Skin epidermis (tissue), 12 donors: ENCODE measurements at regions not wholly inside any gene's neighbourhood (a gene's known extent, or its start where the extent isn't known, plus 50 kb on each side); places are given as distances from the start of the nearest gene placed in this dataset.

Source experiments
- H3K27ac ChIP-seq, 21 experiments: fragments of 200-600 bp; sonication (generic) in 11 of 21; one replicate each; pipeline ENCODE4 v1.5.0; 2020; ENCODE audit warnings: mild to moderate bottlenecking in 3 of 21, inconsistent platforms in 2 of 21, moderate library complexity in 2 of 21
- H3K4me3 ChIP-seq, 7 experiments: fragments of 200-600 bp; sonication (generic) in 2 of 7; one replicate each; pipeline ENCODE4 v1.5.0; 2020; ENCODE audit warnings: inconsistent platforms in 2 of 7, mild to moderate bottlenecking in 2 of 7, moderate library complexity in 1 of 7

DNA sequence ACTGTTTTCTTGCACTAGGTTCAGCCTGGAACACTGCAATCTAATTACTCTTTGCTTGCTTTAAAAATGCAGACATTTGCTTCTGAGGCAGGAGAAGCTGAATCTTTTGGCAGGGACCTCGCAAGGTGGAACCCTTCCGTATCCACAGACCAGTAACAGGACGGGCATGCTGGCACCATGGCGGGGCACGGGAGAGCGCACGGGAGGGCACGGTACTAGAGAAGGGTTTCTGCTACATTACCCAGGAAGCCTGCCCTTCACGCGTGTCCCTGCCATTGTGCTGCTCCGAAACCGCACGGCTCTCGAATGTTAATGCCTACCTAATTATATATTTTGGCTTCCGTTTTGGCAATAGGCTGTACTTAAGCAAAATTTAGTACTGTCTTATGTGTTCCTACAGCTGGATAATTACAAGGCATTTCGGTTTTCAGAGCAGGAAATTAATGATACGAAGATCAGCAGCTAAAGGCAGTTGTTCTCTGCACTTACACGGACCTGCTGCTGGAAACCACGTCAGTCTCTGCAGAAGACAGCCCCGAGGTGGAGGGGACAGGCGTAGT lies 430.4 kb downstream of the IRS2 start:
- no peak overlapping the region for H3K27ac ChIP-seq
- no peak overlapping the region for H3K4me3 ChIP-seq

DNA sequence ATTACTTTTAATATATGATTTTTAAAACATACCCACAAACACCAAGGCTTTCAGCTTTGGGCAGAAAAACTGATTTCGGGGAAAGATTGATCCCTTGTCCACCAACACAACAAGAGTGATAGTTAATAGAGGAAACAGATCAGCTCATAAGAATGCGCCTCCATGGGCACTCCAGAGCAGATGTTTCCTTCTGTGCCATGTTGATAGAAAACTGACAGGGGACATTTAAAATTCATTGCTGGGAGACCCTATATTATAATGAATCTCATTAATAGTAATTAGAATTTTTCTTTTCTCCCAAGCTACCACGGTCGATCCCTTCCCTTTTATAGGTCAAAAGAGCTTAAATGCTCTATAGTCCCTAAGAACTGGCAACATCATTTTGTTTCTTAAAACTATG lies 431.2 kb downstream of the IRS2 start:
- Histone ChIP-seq H3K27ac (no peak overlapping the region), H3K4me3 (no peak overlapping the region)

DNA sequence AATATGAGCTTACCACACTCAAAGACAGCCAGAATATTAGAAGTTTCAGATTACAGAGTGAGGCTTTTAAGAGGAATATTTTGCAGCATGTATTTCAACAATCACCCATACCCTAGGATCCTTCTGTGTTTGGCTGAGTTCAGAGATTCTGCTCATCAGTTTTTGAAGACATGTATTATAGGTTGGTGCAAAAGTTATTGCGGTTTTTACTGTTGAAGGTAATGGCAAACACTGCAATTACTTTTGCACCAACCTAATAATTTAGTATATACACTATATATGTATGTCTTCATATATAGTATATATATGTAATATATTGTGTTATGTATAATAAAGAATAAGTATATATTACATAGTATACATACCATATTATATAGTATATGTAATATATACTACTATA lies 435.1 kb downstream of the IRS2 start:
- Histone ChIP-seq H3K4me3 (no peak overlapping the region), H3K27ac (no peak overlapping the region)

DNA sequence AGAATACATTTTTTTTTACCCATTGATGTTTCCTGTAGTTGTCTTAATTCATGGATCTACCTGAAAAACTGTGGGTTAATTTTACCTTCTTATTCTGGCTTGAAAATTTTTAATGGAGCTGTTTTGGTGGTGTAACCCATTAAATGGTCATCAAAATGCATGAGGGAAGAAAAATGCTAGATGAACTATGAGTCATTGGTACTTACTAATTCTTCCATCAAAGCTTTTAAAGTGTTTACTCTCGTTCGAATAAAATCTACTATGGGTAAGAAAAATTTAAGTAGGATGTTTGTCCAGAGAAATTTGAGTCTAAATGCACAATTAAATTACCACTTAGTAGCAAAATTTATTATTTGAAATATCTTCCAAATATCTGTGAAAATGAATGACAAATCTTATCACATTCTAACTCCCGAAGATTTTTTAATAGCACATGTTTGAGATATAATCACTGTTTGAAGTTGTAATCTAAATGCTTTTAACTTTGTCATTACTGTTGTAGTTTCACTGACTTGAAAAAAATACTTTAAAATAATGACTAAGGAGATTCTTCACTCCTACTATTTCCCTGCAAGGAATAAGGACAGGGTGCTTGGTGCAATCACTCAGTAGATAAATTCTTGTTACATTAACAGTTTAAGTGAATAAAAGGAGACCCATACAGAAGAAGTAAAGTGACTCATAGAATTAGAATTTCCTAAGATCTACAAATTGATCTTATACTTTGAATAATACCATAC lies 437.7 kb downstream of the IRS2 start:
- no peak overlapping the region for H3K27ac ChIP-seq
- H3K4me3 ChIP-seq: no peak overlapping the region

DNA sequence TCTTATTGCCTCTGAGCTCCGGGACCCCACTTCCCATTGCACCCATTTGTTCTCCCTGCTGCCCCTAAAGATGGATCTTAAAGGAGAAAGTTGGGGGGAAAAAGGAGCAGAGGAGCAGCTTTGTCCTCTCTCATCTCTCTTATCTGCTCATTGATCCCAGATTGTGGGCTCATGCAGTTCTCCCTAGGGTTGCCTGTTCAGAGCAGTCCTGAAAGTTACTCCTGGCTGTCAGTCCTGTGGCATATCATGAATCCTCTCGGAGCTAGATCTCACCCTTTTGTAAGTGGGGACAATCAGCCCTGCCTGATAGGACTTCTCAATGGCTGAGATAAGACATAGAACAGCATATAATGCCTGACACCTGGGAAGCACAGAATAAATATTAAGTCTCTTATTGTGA lies 440.3 kb downstream of the IRS2 start:
- Histone ChIP-seq H3K4me3 (no peak overlapping the region), H3K27ac (no peak overlapping the region)

DNA sequence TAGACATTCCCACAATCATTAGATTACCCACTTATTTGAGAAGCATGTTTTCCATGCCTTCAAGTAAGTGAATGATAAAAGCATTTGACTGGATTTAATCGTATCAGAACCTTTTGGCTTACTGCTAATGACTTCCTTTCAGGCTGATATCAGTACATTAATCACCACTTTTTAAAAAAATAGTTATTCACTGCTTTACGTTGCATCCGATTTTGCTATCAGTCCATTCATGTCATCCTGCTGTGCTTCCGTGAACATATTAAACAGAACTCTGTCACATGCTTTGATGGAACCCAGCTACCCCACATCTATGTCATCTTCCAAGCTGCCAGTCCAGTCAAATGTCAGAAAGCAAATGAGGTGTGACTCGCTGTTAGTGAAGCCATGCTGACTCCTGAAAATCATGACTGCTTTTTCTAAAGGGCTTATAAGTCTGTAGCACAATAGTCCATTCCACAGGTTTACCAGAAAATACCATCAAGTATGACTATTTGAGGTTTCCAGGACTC lies 440.9 kb downstream of the IRS2 start:
- no peak overlapping the region for H3K4me3 ChIP-seq
- no peak overlapping the region for H3K27ac ChIP-seq

DNA sequence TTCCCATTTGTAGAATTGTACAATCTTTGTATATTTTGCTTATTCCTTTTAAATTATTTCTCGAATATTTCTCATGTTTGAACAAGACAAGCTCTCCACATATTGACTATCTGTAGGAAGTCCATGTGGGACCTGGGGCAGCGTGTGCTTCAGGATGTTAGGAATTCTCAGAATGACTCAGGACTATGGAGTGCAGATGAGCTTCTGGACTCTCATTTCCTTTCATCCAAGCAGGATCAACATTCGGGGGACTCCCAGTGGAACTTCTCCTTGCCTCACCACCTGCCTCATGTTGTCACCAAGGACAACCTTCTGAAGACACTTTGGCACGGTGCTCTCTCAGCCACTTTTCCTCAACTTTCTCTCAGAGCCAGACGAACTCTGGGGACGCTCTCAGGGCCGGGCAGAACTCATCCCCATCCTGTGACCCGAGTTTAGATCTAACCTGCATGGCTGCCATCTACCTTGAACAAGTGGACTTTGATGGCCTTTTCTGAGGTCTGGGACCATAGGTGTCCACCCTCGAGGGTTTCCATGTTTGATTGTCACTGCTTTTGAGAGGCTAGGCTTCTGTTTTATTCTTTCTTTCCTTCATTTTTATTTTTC lies 441.7 kb downstream of the IRS2 start:
- Histone ChIP-seq H3K27ac (no peak overlapping the region), H3K4me3 (no peak overlapping the region)

DNA sequence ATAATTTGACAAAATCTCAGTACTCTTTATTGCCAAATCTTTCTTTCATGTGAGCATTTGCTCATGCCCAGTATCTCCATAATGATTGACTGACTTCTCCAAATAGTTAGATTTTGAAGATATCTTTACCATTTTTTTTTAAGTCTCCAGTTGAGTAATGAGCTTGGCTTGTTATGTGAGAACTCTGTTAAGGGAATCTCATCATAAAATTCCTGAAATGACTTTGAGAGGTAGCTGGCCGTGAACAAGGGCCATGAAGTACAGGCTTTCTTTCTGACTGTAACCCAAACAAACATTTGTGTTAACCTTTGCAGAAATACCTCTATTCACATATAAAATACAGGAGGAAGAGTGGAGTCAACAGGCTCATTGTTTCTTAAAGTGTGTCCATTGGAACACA lies 449.7 kb downstream of the IRS2 start:
- no peak overlapping the region for H3K27ac ChIP-seq
- H3K4me3 ChIP-seq: no peak overlapping the region

DNA sequence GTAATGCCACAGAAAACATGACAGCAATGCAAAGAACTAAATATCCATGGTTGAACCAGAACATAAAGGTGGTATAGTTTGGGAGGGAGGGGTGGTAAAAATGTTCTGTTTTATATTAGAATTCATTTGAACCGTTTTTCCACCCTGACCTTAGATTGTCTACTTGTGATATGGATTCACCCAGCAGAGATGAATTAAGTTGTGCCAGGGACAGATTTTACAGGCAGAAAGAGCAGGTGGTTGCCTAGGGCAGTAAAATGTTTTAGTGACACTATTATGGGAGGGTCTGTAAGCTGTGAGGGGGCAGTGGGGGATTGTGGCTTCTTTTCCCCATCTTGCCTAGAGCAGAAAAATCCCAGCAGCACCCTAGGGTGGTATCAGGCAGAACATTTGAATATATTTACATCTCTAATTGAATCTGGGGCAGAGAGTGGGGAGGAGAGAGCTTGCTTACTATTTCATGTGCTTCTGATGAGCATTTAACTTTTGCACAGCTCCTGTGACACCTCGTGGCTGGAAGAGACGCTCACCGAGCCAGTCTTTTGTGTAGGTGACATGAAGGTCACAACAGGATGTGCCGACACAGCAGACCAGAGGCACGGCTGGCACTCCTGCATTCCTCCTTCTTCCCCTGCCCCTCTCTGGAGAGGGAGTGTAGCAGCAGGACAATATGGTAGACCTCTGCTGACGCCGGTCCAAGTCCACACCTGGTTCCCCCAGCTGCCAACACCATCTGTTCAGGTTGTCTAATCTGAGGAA lies 452.3 kb downstream of the IRS2 start:
- Histone ChIP-seq H3K27ac (no peak overlapping the region), H3K4me3 (no peak overlapping the region)

DNA sequence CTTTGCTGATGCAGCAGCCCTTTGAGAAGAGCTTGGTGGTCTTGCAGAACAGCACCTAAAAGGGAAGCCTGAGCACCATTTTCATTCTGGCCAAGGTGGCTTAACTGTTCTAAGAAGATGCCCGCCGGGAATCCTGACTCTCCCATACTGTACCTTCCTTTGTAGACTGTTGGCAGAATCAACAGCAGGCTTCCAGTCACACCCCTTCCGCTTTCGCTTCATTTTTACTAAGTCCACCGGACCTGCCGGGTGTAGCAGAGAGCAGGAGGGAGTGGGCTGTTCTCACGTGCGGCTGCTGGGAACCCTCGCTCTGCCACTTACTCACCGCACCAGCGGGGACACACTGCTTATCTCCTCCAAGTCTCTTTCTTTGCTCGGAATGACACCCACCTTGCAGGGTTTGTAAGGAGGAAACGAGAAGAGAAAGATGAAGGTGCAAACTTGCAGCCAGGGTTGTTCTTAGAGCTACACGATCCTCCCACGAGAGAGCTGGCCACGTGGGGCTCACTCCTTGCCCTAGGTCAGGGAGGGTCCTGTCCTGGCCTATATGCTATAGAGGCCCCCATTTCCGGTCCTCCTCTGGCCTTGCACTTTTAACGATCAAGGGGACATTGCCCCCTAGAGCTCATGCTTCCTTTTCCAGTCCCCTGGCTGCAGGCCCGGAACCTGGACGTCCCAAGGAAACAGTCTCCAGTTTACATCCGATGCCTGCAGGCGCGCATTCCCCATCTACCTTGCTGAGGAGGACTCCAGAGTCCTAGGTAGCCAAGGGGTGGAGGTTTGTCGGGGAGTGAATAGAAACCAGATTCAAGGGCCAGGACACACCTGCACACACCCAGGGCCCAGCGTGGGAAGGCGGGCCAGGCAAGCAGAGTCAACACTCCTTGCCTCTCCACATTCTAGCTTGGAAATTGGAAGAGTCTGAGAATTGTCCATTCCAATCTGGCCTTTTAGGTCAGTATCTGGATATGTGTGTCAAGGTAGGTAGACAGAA lies 453.6 kb downstream of the IRS2 start:
- H3K27ac ChIP-seq: no peak overlapping the region
- no peak overlapping the region for H3K4me3 ChIP-seq

DNA sequence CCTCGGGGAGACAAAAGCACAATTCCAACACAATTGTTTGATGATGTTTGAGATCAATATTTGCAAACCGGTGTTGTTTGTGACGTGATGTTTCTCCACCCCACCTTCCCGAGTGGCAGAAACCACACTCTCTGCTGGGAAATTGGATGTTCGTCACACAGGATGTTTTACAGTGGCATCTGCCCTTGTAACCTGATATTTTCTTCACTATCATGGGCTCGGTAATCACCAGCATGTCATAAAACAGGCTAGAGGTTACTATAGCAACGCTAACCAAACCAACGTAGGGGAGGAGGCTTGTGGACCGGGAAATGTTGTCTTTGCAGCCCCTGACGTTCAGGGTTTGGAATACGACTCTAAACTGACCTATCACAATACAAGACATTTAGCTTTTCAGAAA lies 454.5 kb downstream of the IRS2 start:
- Histone ChIP-seq H3K27ac (no peak overlapping the region), H3K4me3 (no peak overlapping the region)

DNA sequence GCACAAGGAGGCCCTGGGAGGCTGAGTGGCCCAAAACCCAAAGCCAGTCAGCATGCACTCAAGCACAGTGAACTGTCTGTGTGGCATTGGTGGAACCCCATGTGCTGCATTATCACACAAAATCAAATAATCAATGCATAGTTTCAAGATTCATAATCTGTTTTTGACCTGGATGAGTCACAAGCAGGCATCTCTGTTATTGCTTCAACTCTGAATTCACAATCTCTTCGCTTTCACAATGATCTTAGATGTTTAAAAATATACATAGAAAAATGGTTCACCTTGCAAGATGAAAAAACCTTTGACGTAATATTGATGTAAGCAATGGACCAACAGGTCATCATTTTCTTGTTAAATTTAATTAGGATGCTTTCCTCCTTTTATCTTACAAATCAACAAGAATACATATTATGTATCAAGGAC lies 455.4 kb downstream of the IRS2 start:
- no peak overlapping the region for H3K4me3 ChIP-seq
- H3K27ac ChIP-seq: no peak overlapping the region

DNA sequence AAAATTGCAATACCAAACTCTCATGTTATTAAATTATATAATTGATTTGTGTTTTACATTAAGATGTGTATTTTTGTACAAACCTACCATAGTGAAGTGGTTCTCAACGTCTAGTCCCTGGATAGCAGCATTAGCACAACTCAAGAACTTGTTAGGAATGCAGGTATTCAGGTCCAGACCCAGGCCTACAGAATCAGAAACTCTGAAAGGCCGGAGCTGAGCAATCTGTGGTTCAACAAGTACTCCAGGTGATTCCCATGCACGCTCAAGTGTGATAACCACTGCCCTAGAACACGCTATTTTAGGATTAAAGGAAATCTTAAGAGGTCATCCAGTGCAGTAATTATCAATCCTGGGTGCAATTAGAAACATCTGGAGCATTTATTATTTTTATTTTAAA lies 456.3 kb downstream of the IRS2 start:
- no peak overlapping the region for H3K27ac ChIP-seq
- no peak overlapping the region for H3K4me3 ChIP-seq

DNA sequence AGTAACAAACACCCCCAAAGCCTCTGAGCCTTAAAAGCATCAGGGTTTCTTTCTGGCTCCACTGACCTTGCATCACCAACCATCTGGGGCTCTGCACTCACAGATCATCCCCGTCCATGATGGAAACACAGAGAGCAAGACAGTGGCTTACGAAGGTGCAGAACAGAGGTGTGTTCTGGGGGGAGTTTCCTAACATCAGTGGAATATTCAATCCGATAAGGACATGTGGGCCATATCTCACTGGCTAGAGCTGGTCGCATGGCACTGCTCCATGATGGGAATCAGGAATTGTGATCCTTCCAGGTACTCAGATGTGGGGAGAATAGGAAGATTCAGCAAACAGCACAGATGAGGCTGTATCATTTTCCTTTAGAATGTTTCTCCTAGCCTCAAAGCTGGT lies 457.2 kb downstream of the IRS2 start:
- Histone ChIP-seq H3K27ac (no peak overlapping the region), H3K4me3 (no peak overlapping the region)

DNA sequence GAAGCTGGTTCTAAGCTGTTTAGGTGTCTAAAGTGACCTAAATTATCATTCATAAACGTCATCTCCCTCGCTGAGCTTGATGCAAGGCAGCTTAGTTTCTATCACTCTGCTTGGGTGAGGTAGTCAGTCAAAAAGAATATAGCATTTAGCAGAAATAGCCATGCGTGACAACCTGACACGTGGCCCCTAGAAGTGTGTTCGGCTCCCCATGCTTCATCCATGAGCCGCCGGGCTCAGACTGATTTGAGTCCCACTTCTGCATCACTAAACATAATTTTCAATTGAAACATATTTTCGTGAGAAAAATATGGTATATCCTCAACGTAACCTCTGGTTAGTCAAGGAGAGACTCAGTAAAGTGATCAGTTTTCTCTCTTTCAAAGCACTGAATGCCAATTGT lies 459.8 kb downstream of the IRS2 start:
- H3K27ac ChIP-seq: no peak overlapping the region
- H3K4me3 ChIP-seq: no peak overlapping the region

DNA sequence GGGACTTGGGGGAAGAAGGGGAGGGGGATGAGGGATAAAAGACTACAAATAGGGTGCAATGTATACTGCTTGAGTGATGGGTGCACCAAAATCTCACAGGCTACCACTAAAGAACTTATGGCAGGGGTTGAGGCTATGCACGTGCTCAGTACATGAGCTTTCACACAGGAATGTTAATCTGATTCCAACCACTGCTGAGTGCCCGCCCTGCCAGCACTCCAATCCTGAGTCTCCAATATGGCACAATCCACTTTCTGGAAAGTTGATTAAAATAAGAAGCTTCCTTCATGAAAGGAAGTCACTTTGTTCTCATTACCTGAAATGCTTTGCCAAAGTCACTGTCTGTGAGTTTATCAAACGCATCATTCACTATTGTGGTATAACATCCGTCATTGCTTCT lies 463.0 kb downstream of the IRS2 start:
- Histone ChIP-seq H3K27ac (no peak overlapping the region), H3K4me3 (no peak overlapping the region)

DNA sequence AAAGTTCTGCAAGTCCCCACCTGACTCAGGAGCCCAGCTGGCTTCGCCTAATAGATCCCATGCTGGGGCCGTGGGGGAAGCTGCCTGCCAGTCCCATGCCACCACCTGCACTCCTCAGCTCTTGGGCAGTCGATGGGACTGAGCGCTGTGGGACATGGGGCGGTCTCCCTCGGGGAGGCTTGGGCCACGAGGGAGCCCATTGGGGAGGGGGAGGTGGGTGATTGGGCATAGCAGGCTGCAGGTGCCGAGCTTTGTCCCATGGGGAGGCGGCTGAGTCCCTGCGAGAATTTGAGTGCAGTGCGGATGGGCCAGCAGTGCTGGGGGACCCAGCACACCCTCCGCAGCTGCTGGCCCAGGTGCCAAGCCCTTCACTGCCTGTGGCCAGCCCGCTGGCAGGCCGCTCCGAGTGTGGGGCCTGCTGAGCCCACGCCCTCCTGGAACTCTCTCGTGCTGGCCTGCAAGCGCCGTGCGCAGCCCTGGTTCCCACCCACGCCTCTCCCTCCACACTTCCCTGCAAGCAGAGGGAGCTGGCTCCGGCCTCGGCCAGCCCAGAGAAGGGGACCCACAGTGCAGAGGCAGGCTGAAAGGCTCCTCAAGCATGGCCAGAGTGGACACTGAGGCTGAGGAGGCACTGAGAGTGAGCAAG lies 467.3 kb downstream of the IRS2 start:
- Histone ChIP-seq H3K4me3 (no peak overlapping the region), H3K27ac (no peak overlapping the region)

DNA sequence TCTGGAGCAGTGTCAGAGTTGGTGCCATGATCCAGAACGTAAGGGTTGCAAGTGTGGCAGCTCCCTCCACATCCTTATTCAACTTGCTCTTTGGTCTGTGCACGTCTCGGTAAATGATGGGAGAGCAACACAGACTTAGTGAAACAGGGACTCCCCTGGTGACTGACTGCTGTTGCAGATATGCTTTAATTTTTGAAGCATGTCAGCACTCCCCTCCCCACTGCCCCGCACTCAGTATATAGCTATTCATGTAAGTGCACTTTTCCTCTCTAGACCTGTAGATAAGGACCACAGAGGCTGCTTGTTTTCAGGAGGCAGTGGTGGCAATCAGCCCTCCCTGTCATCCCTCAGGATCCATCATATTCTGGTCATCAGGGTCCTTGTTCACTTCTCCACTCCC lies 470.9 kb downstream of the IRS2 start:
- H3K27ac ChIP-seq: no peak overlapping the region
- no peak overlapping the region for H3K4me3 ChIP-seq

DNA sequence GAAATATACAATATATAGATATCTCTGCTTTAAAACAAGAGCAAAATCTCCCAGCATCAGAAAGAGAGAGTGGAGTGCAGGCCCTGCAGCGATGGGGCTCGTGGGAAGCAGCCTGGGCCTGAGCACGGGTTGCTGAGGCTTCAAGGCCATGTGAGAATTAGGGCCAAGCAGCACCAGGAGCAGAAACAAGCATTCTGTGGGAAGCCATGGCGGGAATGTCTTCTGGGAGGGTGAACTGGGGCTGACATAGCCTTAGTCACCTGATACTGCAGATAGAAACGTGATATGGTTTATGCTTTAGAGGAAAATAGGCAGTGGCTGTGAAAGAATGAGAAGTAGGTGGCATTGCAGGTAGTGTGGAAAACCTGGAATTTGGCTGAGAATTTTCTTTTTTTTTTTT lies 472.3 kb downstream of the IRS2 start:
- Histone ChIP-seq H3K27ac (no peak overlapping the region), H3K4me3 (no peak overlapping the region)
